ENCODE measurements at regions not wholly inside any gene's neighbourhood (a gene's known extent, or its start where the extent isn't known, plus 50 kb on each side); places are given as distances from the start of the nearest gene placed in this dataset.
"Not testable (repeated sequence)": the region's sequence is repeated elsewhere in the genome, so short reads cannot be mapped to it uniquely, and the experiment has no call there.

GRCh38 chr10:118969014-118969413 lies 60.5 kb upstream of the NANOS1 start:
- no peak for DNase-seq

- no peak for DNase-seq
These were observed 58.7 kb upstream of the NANOS1 start for GRCh38 chr10:118970770-118971169.

- DNase-seq = no peak
These were observed 58.3 kb upstream of the NANOS1 start for GRCh38 chr10:118971187-118971586.

GRCh38 chr10:118971876-118972275 lies 57.6 kb upstream of the NANOS1 start:
- no peak for DNase-seq

GRCh38 chr10:118973744-118974143 lies 55.8 kb upstream of the NANOS1 start:
- no peak for DNase-seq

- DNase-seq = no peak
These were observed 54.6 kb upstream of the NANOS1 start for GRCh38 chr10:118974951-118975350.

- not testable (repeated sequence) for DNase-seq
These were observed 53.3 kb upstream of the NANOS1 start for GRCh38 chr10:118976219-118976618.

- no peak for DNase-seq
These were observed 52.4 kb upstream of the NANOS1 start for GRCh38 chr10:118977022-118977599.

GRCh38 chr10:118977835-118978234 lies 51.7 kb upstream of the NANOS1 start:
- DNase-seq = no peak

GRCh38 chr10:118978316-118978997 lies 51.1 kb upstream of the NANOS1 start:
- DNase-seq = no peak

- no peak for DNase-seq
These were observed 50.5 kb upstream of the NANOS1 start for GRCh38 chr10:118978998-118979350.

- DNase-seq = no peak
These were observed 49.9 kb upstream of the NANOS1 start for GRCh38 chr10:118979661-118980060.
